HUES48 (cell line): ENCODE measurements at regions not wholly inside any gene's neighbourhood (a gene's known extent, or its start where the extent isn't known, plus 50 kb on each side); places are given as distances from the start of the nearest gene placed in this dataset.
"Not testable (repeated sequence)": the region's sequence is repeated elsewhere in the genome, so short reads cannot be mapped to it uniquely, and the experiment has no call there.

Experiments
- H3K27ac ChIP-seq: one replicate; pipeline ENCODE4 v1.7.0; 2013; ENCODE audit warnings: low read depth, low read length, inconsistent platforms
- H3K27me3 ChIP-seq: 2 replicates; pipeline ENCODE4 v1.6.1; 2013; ENCODE audit warnings: mild to moderate bottlenecking, low read length; ENCODE audit not compliant: control insufficient read depth, insufficient read depth
- H3K36me3 ChIP-seq: 2 replicates; pipeline ENCODE4 v1.6.1; 2013; ENCODE audit warnings: low read length; ENCODE audit not compliant: control insufficient read depth, insufficient read depth
- H3K4me1 ChIP-seq: 2 replicates; pipeline ENCODE4 v1.6.1; 2013; ENCODE audit warnings: mild to moderate bottlenecking, low read length; ENCODE audit not compliant: control insufficient read depth, insufficient read depth
- H3K4me3 ChIP-seq: 2 replicates; pipeline ENCODE4 v1.5.1; 2013; ENCODE audit warnings: mild to moderate bottlenecking, low read depth, low read length
- H3K9ac ChIP-seq: 2 replicates; pipeline ENCODE4 v1.6.1; 2013; ENCODE audit warnings: mild to moderate bottlenecking, low read depth, low read length, moderate library complexity
- H3K9me3 ChIP-seq: 2 replicates; pipeline ENCODE4 v1.6.1; 2013; ENCODE audit warnings: low read length; ENCODE audit not compliant: control insufficient read depth, insufficient read depth

DNA sequence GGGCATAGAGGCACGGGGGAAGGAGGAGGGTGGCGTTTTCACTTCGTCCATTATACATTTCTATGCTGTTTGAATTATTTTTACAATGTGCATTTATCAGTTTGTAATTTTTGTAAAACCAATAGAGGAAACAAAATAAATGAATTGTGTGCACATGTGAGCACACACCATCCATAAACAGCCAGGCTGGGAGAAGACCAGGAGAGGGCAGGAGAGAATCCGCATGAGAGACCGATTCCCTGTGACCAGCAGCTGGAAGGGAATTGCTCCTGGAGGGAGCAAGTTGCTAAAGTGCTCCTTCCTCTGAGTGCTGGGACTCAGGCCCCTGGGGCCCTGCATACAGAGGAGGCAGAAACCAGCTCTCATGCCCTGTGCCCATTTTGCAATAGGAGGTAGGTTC, 126.0 kb downstream of the ABCC12 start:
- Histone ChIP-seq H3K4me3 (no peak overlapping the region), H3K4me1 (peaks cover 4% of the 10 kb centered on the region; the same call in 1 of the 2 replicates), H3K27ac (no peak overlapping the region), H3K36me3 (no peaks in the 10 kb centered on the region), H3K27me3 (no peaks in the 10 kb centered on the region), H3K9ac (no peak overlapping the region), H3K9me3 (no peaks in the 10 kb centered on the region)

DNA sequence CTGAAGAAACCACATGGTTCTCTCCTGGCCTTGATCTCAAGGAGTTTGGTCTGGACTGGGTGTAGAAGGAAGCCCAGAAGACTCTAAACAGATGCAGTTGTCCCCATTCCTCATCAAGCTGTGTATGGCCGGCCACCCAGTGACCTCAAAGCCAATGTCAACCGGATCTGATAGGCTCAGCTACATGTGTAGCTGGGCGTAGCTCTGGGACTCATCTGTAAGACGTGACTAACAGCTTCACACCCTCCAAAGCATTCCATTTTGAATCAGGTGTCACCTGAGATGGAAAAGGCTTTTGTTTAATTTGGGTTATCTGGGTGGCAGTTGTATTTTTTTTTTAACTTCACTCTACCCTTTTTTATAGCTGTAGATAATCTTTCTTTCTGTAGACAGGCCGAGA, 130.4 kb downstream of the ABCC12 start:
- H3K4me1 ChIP-seq, result peaks cover 8% of the 10 kb centered on the region; the same call in 1 of the 2 replicates
- H3K27me3 ChIP-seq, result no peaks in the 10 kb centered on the region
- no peaks in the 10 kb centered on the region for H3K36me3 ChIP-seq
- no peak overlapping the region for H3K9ac ChIP-seq
- H3K27ac ChIP-seq, result no peak overlapping the region
- no peak overlapping the region for H3K4me3 ChIP-seq
- no peaks in the 10 kb centered on the region for H3K9me3 ChIP-seq

DNA sequence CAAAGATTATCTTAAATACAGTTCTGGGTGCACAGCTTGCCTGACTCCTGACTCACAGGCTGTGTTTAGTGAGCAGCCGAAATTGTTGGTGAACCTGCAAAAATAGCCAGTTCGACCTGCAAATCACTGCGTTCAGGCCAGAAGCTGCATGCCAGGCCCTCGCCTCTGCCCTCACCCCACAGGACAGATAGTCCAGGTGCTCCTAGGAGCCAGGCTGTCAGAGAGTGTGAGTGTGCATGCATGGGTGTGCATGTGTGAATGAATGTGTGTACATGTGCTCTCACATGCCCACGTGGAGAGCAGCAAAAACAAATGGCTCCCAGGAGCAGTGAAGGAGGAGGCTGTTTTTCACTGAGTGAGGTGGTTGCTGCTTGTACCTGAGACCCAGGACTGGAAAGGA, 131.8 kb downstream of the ABCC12 start:
- Histone ChIP-seq H3K4me3 (no peak overlapping the region), H3K36me3 (no peaks in the 10 kb centered on the region), H3K4me1 (peaks cover 8% of the 10 kb centered on the region; the same call in 1 of the 2 replicates), H3K27ac (no peak overlapping the region), H3K9me3 (no peaks in the 10 kb centered on the region), H3K27me3 (no peaks in the 10 kb centered on the region), H3K9ac (no peak overlapping the region)

DNA sequence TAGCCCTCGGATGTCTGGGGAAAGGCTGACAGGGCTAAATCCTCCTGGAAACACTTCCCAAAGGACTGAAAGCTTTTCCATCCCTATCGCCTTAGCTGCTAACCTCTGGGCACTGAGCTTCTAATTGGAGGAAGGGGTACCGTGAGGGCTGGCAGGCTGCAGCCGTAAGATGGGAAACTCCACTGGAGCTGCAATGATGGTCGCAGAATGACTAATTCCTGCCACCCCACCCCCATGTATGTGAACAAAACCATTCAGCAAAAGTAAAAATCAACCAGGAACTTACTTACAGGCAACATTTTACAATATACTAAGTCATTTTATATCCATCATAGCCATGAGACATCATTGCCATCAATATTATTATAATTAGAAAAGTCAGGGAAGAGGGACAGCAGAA, 133.3 kb downstream of the ABCC12 start:
- Histone ChIP-seq H3K9me3 (no peaks in the 10 kb centered on the region), H3K36me3 (no peaks in the 10 kb centered on the region), H3K4me3 (no peak overlapping the region), H3K27me3 (no peaks in the 10 kb centered on the region), H3K27ac (no peak overlapping the region), H3K4me1 (peaks cover 8% of the 10 kb centered on the region; the same call in 1 of the 2 replicates), H3K9ac (no peak overlapping the region)

DNA sequence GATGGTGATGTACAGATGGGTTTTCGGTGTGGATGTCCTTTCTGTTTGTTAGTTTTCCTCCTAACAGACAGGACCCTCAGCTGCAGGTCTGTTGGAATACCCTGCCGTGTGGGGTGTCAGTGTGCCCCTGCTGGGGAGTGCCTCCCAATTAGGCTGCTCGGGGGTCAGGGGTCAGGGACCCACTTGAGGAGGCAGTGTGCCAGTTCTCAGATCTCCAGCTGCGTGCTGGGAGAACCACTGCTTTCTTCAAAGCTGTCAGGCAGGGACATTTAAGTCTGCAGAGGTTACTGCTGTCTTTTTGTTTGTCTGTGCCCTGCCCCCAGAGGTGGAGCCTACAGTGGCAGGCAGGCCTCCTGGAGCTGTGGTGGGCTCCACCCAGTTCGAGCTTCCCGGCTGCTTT, 135.2 kb downstream of the ABCC12 start:
- not testable (repeated sequence) for H3K4me1 ChIP-seq, H3K27me3 ChIP-seq, H3K9me3 ChIP-seq, H3K9ac ChIP-seq, H3K27ac ChIP-seq, H3K4me3 ChIP-seq, H3K36me3 ChIP-seq

DNA sequence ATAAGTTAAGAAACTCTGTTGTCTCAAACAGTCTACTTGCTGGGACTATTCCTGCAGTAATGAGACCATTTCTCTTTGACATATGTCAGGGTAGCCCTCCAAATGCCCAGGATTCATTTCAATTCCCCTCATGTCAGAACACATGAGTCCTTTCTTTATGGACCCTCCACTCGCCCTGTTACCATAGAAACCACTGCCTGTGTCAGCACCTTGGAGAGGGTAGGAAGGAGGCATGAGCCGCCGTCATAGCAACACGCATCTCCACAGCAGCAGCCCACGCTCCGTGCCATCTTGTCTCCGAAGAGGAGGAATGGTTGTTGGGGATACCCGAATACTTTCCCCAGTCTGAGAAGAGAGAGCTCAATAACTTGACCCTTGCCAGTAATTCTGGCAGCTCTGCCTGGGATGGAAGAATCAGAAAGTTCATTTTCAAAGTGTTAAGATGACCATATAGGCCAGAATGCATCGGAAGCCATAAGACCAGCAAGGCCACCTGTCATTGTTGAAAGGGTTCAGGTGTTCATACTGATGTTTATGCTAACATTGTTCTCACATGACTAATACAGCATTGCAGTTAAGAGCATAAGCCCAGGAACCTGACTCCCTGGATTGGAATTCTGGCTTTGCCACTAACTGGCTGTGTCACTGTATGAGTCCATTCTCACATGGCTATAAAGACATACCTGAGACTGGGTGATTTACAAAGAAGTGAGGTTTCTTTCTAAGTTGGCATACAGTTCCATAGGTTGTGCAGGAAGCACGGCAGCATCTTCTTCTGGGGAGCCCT, 141.3 kb downstream of the ABCC12 start:
- peaks cover 10% of the 10 kb centered on the region for H3K4me1 ChIP-seq
- H3K27ac ChIP-seq, result no peak overlapping the region
- no peaks in the 10 kb centered on the region for H3K36me3 ChIP-seq
- no peak overlapping the region for H3K4me3 ChIP-seq
- no peaks in the 10 kb centered on the region for H3K9me3 ChIP-seq
- H3K27me3 ChIP-seq, result no peaks in the 10 kb centered on the region
- H3K9ac ChIP-seq, result no peak overlapping the region

DNA sequence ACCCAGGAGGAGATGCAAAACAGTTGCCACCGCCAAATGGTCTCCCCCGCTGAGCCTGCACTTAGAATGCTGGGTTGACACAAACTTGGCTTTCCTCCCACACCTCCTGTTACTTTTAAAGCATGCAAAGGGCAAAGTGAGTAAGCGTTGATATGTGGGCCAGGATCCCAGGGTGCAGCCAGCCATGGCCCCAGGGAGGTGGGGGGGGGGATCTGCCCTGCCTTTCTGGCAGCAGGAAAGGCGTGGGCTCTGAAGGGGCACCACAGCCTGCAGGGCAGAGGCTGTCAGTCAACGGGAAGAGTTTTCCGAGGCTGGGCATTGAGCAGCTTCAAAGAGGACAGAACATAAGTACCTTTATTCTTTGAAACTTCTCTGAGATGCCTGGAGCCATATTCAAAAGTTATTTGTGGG, 142.3 kb downstream of the ABCC12 start:
- Histone ChIP-seq H3K27ac (no peak overlapping the region), H3K9me3 (no peaks in the 10 kb centered on the region), H3K9ac (no peak overlapping the region)

DNA sequence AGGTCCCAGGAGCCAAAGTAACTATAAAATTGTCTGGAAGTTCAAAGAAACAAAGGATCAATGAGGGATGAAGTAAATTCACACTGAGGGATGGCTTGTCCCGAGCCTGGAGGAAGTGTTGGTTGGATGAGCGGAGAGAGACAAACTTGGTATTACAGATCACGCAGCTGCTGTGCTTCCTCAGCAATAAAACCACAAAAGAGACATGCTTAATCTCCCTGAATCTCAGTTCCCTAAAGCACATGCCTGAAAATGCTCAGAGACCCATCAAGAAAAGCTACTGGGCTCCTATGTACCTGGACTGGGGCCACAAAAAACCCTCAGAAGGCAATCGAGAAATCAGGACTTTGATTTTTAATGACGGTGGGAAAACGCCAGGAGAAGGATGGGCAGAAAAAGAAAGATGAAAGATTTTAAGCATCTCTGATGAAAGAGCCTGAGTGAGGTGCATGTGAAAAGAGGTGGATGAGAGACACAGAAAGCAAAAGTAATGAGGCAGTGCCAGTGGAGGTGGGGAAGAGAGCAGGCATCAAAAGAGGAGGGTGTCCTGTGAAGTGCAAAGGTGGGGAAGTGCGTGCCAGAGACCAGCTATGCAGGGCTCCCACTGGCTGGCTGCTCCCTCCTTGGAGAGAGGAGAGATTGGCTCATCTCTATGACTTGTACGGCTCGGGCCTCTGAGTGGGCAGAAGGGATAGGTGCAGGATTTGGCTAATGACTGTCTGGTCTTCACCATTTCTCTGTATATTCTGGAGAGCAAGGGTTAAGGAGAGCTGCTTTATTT, 143.7 kb downstream of the ABCC12 start:
- Histone ChIP-seq H3K4me1 (peaks cover 10% of the 10 kb centered on the region), H3K9ac (no peak overlapping the region), H3K36me3 (no peaks in the 10 kb centered on the region), H3K9me3 (no peaks in the 10 kb centered on the region), H3K27ac (no peak overlapping the region), H3K27me3 (no peaks in the 10 kb centered on the region), H3K4me3 (no peak overlapping the region)

More for the DNA sequence above, 142.3 kb downstream of the ABCC12 start:
- Histone ChIP-seq H3K27me3 (no peaks in the 10 kb centered on the region), H3K4me1 (peaks cover 10% of the 10 kb centered on the region), H3K4me3 (no peak overlapping the region), H3K36me3 (no peaks in the 10 kb centered on the region)

DNA sequence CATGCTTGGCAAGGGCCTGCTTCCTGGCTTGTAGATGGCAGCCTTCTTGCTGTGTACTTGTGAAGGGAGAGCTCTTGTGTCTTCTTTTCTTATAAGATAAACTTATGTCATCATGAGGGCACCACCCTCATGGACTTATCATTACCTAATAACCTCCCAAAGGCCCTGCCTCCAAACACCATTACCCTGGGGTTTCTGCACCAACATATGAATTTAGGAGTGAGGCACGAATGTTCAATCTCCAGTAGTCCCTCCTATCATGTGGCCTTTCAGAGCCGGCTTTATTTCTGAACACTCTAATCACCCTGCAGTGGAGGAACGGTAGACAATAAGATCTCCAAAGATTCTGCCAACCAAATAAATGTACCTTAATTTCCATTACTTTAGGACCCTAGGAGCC, 144.3 kb downstream of the ABCC12 start:
- no peak overlapping the region for H3K27ac ChIP-seq
- no peak overlapping the region for H3K4me3 ChIP-seq
- peaks cover 10% of the 10 kb centered on the region for H3K4me1 ChIP-seq
- no peaks in the 10 kb centered on the region for H3K36me3 ChIP-seq
- H3K9me3 ChIP-seq, result no peaks in the 10 kb centered on the region
- no peaks in the 10 kb centered on the region for H3K27me3 ChIP-seq
- no peak overlapping the region for H3K9ac ChIP-seq

DNA sequence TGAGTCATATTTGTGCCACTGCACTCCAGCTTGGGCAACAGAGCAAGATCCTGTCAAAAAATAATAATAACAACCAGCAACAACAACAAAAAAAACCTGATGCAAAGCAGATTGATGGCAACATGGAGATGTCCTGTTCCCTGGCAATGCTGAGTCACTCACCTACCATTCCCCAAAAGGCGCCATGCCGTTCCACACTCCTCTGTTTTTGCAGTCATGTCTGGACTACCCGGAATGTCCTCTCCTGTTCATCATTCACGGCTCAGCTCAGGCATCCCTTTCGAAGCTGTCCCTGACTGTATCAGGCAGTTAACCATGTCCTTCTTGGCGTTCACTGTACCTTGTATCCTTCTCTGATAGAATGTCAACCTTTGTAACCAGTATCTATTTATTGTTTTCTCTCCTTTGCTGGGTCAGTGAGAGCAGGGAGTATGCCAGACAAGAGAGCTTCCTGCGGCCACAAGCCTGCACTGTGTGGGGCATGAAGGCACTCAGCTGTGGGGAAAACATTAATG, 147.7 kb downstream of the ABCC12 start:
- Histone ChIP-seq H3K9me3 (no peaks in the 10 kb centered on the region), H3K27me3 (no peaks in the 10 kb centered on the region), H3K36me3 (no peaks in the 10 kb centered on the region), H3K4me3 (no peak overlapping the region), H3K27ac (no peak overlapping the region), H3K4me1 (peaks cover 10% of the 10 kb centered on the region), H3K9ac (no peak overlapping the region)

DNA sequence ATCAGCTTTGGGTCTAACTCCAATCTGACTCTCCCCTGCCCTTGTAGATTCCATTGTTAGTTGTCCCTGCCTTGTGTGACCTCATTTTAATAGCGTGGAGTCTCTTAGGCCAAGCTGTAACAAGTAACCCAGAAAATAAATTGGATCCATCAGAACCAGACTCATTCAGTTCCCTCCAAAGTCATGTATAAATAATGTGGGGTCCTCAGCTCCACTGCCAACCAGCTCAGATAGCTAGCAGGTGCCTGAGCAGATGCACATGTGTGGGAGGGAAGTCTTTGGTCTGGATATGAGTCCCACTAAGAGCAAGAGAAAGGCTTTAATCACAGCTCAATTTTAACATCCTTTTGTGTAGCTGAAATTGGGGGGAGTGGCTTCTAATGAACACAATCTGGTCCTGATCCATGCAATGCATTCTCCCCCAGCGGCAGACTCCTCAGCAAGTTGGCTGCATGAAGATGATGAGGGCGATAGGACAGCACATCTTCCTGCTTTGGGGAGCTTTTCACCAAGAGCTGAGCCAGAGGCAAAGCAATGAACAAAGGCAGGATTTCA, 151.6 kb downstream of the ABCC12 start:
- Histone ChIP-seq H3K9me3 (no peaks in the 10 kb centered on the region), H3K36me3 (no peaks in the 10 kb centered on the region), H3K27me3 (no peaks in the 10 kb centered on the region), H3K4me3 (no peak overlapping the region), H3K9ac (no peak overlapping the region), H3K4me1 (no peaks in the 10 kb centered on the region), H3K27ac (no peak overlapping the region)
